HCT116 (cell line): ENCODE measurements at regions not wholly inside any gene's neighbourhood (a gene's known extent, or its start where the extent isn't known, plus 50 kb on each side); places are given as distances from the start of the nearest gene placed in this dataset.

Source experiments
- ATF3 ChIP-seq: IDR thresholded peaks from 2 replicates; pipeline ENCODE4 v1.6.1; 2012
- CEBPB ChIP-seq: IDR thresholded peaks from 2 replicates; pipeline ENCODE4 v1.6.1; 2012; ENCODE audit warnings: low read depth
- CTCF ChIP-seq, 3 experiments: fragments of 200-600 bp in 1 of 3; sonication (generic) in 1 of 3; IDR thresholded peaks in 2 of 3; conservative IDR thresholded peaks in 1 of 3; 2 replicates each; pipeline ENCODE4 v1.5.1; 2012 to 2017; ENCODE audit warnings: low read depth in 2 of 3, low read length in 2 of 3, antibody characterized with exemption in 1 of 3, borderline replicate concordance in 1 of 3, control low read depth in 1 of 3, mild to moderate bottlenecking in 1 of 3, mixed read lengths in 1 of 3, mixed run types in 1 of 3, moderate library complexity in 1 of 3; ENCODE audit not compliant: insufficient read depth in 1 of 3
- EZH2 ChIP-seq: fragments of 200-600 bp; sonication (generic); IDR thresholded peaks from 2 replicates; pipeline ENCODE4 v1.6.1; 2017; ENCODE audit warnings: antibody characterized with exemption, mixed run types
- MAX ChIP-seq: IDR thresholded peaks from 2 replicates; pipeline ENCODE4 v1.6.1; 2012
- POLR2A ChIP-seq: IDR thresholded peaks from 2 replicates; pipeline ENCODE4 v1.7.0; 2011; ENCODE audit warnings: borderline replicate concordance; ENCODE audit not compliant: insufficient read depth, insufficient read length; ENCODE audit errors: extremely low read depth
- POLR2AphosphoS5 ChIP-seq: IDR thresholded peaks from 2 replicates; pipeline ENCODE4 v1.6.1; 2011; ENCODE audit warnings: mild to moderate bottlenecking, low read depth, low read length, moderate library complexity
- RAD21 ChIP-seq: IDR thresholded peaks from 2 replicates; pipeline ENCODE4 v1.6.1; 2012; ENCODE audit warnings: low read depth, mild to moderate bottlenecking
- SIN3A ChIP-seq: IDR thresholded peaks from 2 replicates; pipeline ENCODE4 v1.6.1; 2012; ENCODE audit warnings: low read depth
- SP1 ChIP-seq: IDR thresholded peaks from 2 replicates; pipeline ENCODE4 v1.6.1; 2012; ENCODE audit warnings: low read depth
- TCF7L2 ChIP-seq: IDR thresholded peaks from 2 replicates; pipeline ENCODE4 v1.7.0; 2011; ENCODE audit warnings: borderline replicate concordance, inconsistent platforms; ENCODE audit not compliant: insufficient read depth, insufficient read length; ENCODE audit errors: extremely low read depth
- YY1 ChIP-seq: IDR thresholded peaks from 2 replicates; pipeline ENCODE4 v1.6.1; 2011; ENCODE audit warnings: low read length, low read depth, moderate library complexity, mild to moderate bottlenecking; ENCODE audit not compliant: insufficient replicate concordance; ENCODE audit errors: extremely low read depth
- ZBTB33 ChIP-seq: IDR thresholded peaks from 2 replicates; pipeline ENCODE4 v1.6.1; 2011; ENCODE audit warnings: mild to moderate bottlenecking, low read length, moderate library complexity; ENCODE audit not compliant: insufficient replicate concordance; ENCODE audit errors: extremely low read depth

- TF ChIP-seq CTCF (IDR thresholded peaks at IDR 0.05 in 2 of 3, conservative IDR thresholded peaks at IDR 0.05 in 1 of 3; ENCODE audit: borderline replicate concordance in 1 of 3, insufficient read depth in 1 of 3, low read depth in 2 of 3, low read length in 2 of 3), result no peak
- TF ChIP-seq YY1, result no peak
- no peak for TF ChIP-seq ATF3
- TF ChIP-seq POLR2A, result no peak
- TF ChIP-seq RAD21, result no peak
- TF ChIP-seq SP1, result no peak
- TF ChIP-seq EZH2, result no peak
- no peak for TF ChIP-seq SIN3A
- no peak for TF ChIP-seq TCF7L2
- no peak for TF ChIP-seq CEBPB
- no peak for TF ChIP-seq POLR2AphosphoS5
- TF ChIP-seq ZBTB33, result no peak
- TF ChIP-seq MAX, result no peak
These were observed 241.2 kb upstream of the STARD13 start for GRCh38 chr13:33526718-33527117.
